Natural killer cell (primary cell): ENCODE measurements at regions not wholly inside any gene's neighbourhood (a gene's known extent, or its start where the extent isn't known, plus 50 kb on each side); places are given as distances from the start of the nearest gene placed in this dataset.
A peak's percentile ranks its signal among the peaks of the same experiment; 100 is the strongest.

ENCODE experiments used
- ATAC-seq, 3 donors: fragments of 150-1000 bp in 2 of 3; fragments of 200-7000 bp in 1 of 3; cut with Tn5 transposase; 1 replicate in 1 of 3; 2 replicates in 2 of 3; pipeline ENCODE4 v1.10.0; 2021; ENCODE audit warnings: mild to moderate bottlenecking in 2 of 3, moderate library complexity in 2 of 3
- DNase-seq, 2 donors: peaks; one replicate each; pipeline versions ENCODE4 v3.0.0 to v3.0.0-alpha.2; 2013 to 2021; ENCODE audit warnings: mixed read lengths in 1 of 2
- H3K27ac ChIP-seq: one replicate; pipeline ENCODE4 v1.5.1; 2013; ENCODE audit warnings: mild to moderate bottlenecking, low read length
- H3K27me3 ChIP-seq: one replicate; pipeline ENCODE4 v1.6.1; 2013; ENCODE audit warnings: low read length; ENCODE audit not compliant: control insufficient read depth, insufficient read depth
- H3K36me3 ChIP-seq: one replicate; pipeline ENCODE4 v1.6.1; 2013; ENCODE audit warnings: low read length; ENCODE audit not compliant: control insufficient read depth, insufficient read depth
- H3K4me1 ChIP-seq: one replicate; pipeline ENCODE4 v1.6.1; 2013; ENCODE audit warnings: low read length; ENCODE audit not compliant: control insufficient read depth, insufficient read depth
- H3K4me3 ChIP-seq: one replicate; pipeline ENCODE4 v1.5.1; 2013; ENCODE audit warnings: low read length
- H3K9me3 ChIP-seq: one replicate; pipeline ENCODE4 v1.6.1; 2013; ENCODE audit warnings: low read length; ENCODE audit not compliant: control insufficient read depth, insufficient read depth
- H3K27ac Mint-ChIP-seq, 2 donors: one replicate each; pipeline ENCODE4 v1.8.0; 2022; ENCODE audit warnings: mild to moderate bottlenecking in 2 of 2, mixed read lengths in 2 of 2, moderate library complexity in 1 of 2
- H3K27me3 Mint-ChIP-seq, 2 donors: one replicate each; pipeline ENCODE4 v1.8.0; 2022; ENCODE audit warnings: low read depth in 2 of 2, mixed read lengths in 2 of 2
- H3K36me3 Mint-ChIP-seq: one replicate; pipeline ENCODE4 v1.8.0; 2022; ENCODE audit warnings: mixed read lengths
- H3K4me1 Mint-ChIP-seq, 2 donors: one replicate each; pipeline ENCODE4 v1.8.0; 2022; ENCODE audit warnings: mixed read lengths in 2 of 2
- H3K4me3 Mint-ChIP-seq: one replicate; pipeline ENCODE4 v1.8.0; 2022; ENCODE audit warnings: mild to moderate bottlenecking, moderate library complexity, mixed read lengths
- H3K9me3 Mint-ChIP-seq, 2 donors: one replicate each; pipeline ENCODE4 v1.8.0; 2022; ENCODE audit warnings: mixed read lengths in 2 of 2
- WGBS: methylation state at CpG from one replicate; pipeline ENCODE4 v1.1.7; 2013; ENCODE audit warnings: missing lambda C conversion rate; ENCODE audit not compliant: insufficient coverage; 5-methylcytosine and 5-hydroxymethylcytosine counted together
- intact Hi-C: fragments of 100-400 bp; cut with micrococcal nuclease; formaldehyde crosslinking; loops from one replicate; pipeline ENCODE4 v1.14.2; 2022
- TF ChIP-seq, protein P1 (sequence below): fragments of 200-600 bp; IDR thresholded peaks from one replicate; pipeline ENCODE4 v1.8.0; 2022; ENCODE audit warnings: antibody characterized with exemption

DNA sequence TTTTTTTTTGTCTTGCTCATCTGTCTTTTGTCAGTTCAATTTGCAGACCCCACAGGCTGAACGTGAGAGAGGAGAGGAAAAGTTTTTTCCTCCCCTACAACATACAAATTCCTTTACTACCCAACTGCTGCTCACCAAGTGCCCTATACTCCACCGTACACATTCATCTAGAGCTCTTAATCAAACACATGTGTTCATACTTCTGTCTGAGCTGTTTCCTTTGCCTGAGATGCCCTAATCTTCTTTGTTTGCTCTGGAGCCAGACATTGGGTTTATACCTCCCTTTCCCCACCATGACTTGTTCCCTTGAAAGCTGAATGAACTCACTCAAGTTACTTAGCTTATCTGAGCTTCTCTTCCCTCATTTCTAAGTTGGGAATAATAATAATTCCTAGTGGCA lies 122.7 kb upstream of the RASGRP1 start:
- H3K36me3 Mint-ChIP-seq: no peaks in the 10 kb centered on the region
- H3K9me3 Mint-ChIP-seq: no peaks in the 10 kb centered on the region
- peaks cover 53% of the 10 kb centered on the region for H3K4me1 ChIP-seq
- no peak overlapping the region for H3K4me3 ChIP-seq
- no peaks in the 10 kb centered on the region for H3K9me3 ChIP-seq
- peaks cover 44 to 49% of the 10 kb centered on the region in 2 donors for H3K4me1 Mint-ChIP-seq
- H3K27ac Mint-ChIP-seq: no peak overlapping the region
- no peak overlapping the region for H3K4me3 Mint-ChIP-seq
- H3K27ac ChIP-seq: no peak overlapping the region
- ATAC-seq (no peak), DNase-seq (no peak)
- no peaks in the 10 kb centered on the region for H3K36me3 ChIP-seq
- intact Hi-C loops: no loop called here
- no peaks in the 10 kb centered on the region for H3K27me3 ChIP-seq
- H3K27me3 Mint-ChIP-seq: no peaks in the 10 kb centered on the region
- 84% methylated on average over 1 of the region's 2 CpGs for WGBS
- TF ChIP-seq, protein P1, sequence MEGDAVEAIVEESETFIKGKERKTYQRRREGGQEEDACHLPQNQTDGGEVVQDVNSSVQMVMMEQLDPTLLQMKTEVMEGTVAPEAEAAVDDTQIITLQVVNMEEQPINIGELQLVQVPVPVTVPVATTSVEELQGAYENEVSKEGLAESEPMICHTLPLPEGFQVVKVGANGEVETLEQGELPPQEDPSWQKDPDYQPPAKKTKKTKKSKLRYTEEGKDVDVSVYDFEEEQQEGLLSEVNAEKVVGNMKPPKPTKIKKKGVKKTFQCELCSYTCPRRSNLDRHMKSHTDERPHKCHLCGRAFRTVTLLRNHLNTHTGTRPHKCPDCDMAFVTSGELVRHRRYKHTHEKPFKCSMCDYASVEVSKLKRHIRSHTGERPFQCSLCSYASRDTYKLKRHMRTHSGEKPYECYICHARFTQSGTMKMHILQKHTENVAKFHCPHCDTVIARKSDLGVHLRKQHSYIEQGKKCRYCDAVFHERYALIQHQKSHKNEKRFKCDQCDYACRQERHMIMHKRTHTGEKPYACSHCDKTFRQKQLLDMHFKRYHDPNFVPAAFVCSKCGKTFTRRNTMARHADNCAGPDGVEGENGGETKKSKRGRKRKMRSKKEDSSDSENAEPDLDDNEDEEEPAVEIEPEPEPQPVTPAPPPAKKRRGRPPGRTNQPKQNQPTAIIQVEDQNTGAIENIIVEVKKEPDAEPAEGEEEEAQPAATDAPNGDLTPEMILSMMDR: no peak

DNA sequence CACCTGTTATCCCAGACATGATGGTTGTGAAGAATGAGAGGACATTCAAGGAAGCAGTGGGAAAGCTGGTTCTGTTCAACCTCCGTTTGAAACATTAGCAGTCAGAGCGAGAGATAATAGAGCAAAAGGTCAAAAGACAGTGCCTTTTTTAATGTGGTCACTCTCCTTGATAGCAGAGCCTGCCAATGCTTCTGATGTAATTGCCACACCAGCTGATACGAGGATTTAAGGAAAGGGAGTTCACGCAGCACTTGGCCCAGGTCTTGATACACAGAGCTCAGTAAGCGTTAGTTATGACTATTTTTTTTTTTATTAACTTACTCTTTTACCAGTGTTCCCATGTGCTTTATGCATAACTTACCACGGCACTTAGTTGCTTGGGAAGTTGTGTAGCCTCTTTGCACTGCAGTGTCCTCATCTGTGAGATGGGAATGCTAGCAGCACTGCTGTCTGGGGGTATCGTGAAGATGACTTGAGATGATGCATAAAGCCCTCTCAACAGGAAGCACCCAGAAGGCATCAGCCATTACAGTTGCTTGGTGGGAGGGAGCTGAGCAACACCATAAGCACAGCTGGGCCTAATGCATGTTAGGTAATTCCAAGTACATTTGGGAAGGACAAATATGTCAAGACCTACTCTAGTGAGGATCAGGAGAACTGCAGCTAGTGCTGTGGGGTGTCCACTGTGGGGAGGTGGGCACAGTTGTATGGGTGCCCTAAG lies 123.3 kb upstream of the RASGRP1 start:
- Histone ChIP-seq H3K36me3 (no peaks in the 10 kb centered on the region), H3K4me3 (no peak overlapping the region), H3K4me1 (peaks cover 49% of the 10 kb centered on the region), H3K27ac (no peak overlapping the region), H3K9me3 (no peaks in the 10 kb centered on the region), H3K27me3 (no peaks in the 10 kb centered on the region)
- 93% methylated on average over 7 of the region's 7 CpGs for WGBS
- Mint-ChIP-seq H3K4me1 (peaks cover 40 to 45% of the 10 kb centered on the region in 2 donors), H3K9me3 (no peaks in the 10 kb centered on the region), H3K27ac (peak overlapping the region in 1 of 2 donors; percentile 35), H3K27me3 (no peaks in the 10 kb centered on the region), H3K36me3 (no peaks in the 10 kb centered on the region), H3K4me3 (no peak overlapping the region)
- ATAC-seq (no peak), DNase-seq (peak in 1 of 2 donors; percentile 44)
- intact Hi-C loops: no loop called here
- TF ChIP-seq, protein P1: no peak

DNA sequence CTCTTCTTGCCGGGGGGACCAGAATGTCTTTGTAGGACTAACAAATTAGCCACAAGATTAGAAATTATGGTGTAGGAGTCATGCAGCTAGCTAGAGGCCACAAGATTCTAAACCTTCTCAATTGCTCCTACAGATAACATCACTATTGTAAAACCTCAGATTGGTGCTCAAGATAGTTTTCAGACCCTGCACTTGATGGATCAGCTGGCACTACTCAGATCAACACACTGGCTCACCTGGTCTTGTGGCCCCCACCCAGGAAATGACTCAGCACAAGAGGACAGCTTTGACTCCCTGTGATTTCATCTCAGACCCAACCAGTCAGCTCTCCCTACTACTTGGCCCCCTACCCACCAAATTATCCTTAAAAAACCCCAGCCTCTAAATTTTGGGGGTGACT lies 124.1 kb upstream of the RASGRP1 start:
- H3K9me3 ChIP-seq: no peaks in the 10 kb centered on the region
- no peak for ATAC-seq
- Mint-ChIP-seq H3K4me1 (peaks cover 33 to 36% of the 10 kb centered on the region in 2 donors), H3K27me3 (no peaks in the 10 kb centered on the region), H3K9me3 (no peaks in the 10 kb centered on the region), H3K27ac (peak overlapping the region; percentile 35 to 41), H3K4me3 (no peak overlapping the region), H3K36me3 (no peaks in the 10 kb centered on the region)
- WGBS: no CpG with 5 or more reads among the region's 1 CpG
- H3K27me3 ChIP-seq: no peaks in the 10 kb centered on the region
- H3K4me1 ChIP-seq: peaks cover 43% of the 10 kb centered on the region
- intact Hi-C loops: no loop called here
- DNase-seq: peak in 1 of 2 donors; percentile 69
- H3K27ac ChIP-seq: no peak overlapping the region
- TF ChIP-seq, protein P1: no peak
- H3K4me3 ChIP-seq: no peak overlapping the region
- H3K36me3 ChIP-seq: no peaks in the 10 kb centered on the region

DNA sequence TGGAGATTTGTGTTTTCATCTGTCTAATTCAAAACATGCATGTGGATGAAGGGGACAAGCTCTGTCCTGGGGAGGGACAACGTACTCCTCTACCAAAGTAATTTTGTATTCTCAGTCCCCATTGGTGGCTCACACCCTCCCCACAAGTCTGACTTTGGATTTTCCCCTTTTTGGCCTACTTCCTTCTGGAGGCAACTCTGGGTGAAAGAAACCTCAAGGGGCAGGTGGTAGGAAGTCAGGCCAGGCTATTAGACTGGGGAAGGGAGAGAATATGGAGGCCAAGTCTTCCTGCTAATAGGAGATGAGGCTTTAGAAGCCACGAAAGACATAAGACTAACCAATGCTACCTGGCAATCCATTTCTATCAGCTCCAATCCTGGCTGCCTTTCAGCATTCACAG lies 124.9 kb upstream of the RASGRP1 start:
- Mint-ChIP-seq H3K36me3 (no peaks in the 10 kb centered on the region), H3K27ac (peak overlapping the region; percentile 35 to 41), H3K4me3 (no peak overlapping the region), H3K4me1 (peaks cover 29 to 31% of the 10 kb centered on the region in 2 donors), H3K9me3 (no peaks in the 10 kb centered on the region), H3K27me3 (no peaks in the 10 kb centered on the region)
- TF ChIP-seq, protein P1: no peak
- Histone ChIP-seq H3K36me3 (no peaks in the 10 kb centered on the region), H3K4me1 (peaks cover 35% of the 10 kb centered on the region), H3K27ac (no peak overlapping the region), H3K4me3 (no peak overlapping the region), H3K27me3 (no peaks in the 10 kb centered on the region), H3K9me3 (no peaks in the 10 kb centered on the region)
- no CpG with 5 or more reads among the region's 2 CpGs for WGBS
- DNase-seq (no peak), ATAC-seq (no peak)
- intact Hi-C loops: no loop called here
